ENCODE measurements at regions not wholly inside any gene's neighbourhood (a gene's known extent, or its start where the extent isn't known, plus 50 kb on each side); places are given as distances from the start of the nearest gene placed in this dataset.

DNA sequence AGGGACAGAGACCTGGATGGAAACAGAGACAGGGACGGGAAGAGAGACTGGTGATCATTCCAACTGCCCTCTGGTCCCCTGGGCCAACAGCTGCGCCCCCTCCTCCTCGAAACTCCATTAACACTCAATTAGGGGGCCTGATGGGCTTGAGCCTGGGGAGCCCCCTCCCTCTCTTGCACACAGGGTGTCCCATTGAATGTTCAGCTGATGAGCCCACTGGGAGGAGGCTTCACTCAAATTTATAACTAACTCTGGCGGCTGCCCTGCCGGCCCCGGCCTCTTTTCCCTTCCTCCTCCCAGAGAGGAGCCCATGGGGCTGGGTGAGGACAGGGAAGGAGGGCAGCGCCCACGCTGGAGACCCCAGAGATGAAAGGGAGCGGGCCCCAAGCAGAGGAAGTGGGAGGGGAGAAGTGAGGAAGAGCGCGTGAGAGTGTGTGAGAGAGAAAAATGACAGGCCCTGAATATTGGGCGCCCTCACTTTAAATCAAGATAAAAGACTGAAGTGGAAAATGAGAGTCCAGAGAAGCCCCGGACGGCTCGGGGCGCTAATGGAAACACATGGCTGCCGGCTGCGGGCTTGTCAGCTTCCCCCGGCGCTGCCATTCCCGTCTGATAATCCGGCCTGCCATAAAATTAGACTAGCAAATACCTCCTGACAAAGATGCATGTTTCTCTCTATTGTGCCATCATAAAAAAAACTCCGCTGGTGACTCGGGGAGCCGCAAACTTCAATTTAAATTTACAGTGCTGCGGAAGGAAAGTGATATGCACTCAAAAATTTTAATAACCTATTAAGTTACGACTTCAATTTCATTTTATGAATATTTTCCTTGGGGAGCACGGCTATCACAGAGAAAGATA lies 58.0 kb upstream of the PAX2 start:
- no peak overlapping the region for H3K4me3 ChIP-seq (ENCODE audit: low read depth, low read length)

DNA sequence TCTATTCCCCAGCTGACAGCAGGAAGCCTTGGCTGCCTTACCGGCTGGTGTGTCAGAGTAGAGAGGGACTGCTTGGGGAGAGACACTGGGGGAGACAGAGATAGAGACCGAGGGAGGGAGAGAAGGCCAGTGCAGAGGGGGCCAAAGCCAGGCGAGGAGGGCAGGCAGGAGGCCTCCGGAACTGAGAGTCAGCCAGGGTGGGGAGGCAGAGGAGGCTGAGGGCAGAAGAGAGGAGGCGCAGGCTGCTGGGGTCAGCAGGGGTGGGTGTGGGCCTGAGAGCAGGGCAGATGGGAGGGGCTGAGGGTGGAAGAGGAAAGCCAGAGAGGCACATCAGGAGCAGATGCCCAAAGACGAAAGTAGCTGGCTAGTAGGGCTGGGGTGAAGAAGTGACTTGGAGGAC lies 57.2 kb upstream of the PAX2 start:
- no peak overlapping the region for H3K4me3 ChIP-seq (ENCODE audit: low read depth, low read length)
- DNase-seq (ENCODE audit: low read depth) = no peak
- TF ChIP-seq, protein P1, sequence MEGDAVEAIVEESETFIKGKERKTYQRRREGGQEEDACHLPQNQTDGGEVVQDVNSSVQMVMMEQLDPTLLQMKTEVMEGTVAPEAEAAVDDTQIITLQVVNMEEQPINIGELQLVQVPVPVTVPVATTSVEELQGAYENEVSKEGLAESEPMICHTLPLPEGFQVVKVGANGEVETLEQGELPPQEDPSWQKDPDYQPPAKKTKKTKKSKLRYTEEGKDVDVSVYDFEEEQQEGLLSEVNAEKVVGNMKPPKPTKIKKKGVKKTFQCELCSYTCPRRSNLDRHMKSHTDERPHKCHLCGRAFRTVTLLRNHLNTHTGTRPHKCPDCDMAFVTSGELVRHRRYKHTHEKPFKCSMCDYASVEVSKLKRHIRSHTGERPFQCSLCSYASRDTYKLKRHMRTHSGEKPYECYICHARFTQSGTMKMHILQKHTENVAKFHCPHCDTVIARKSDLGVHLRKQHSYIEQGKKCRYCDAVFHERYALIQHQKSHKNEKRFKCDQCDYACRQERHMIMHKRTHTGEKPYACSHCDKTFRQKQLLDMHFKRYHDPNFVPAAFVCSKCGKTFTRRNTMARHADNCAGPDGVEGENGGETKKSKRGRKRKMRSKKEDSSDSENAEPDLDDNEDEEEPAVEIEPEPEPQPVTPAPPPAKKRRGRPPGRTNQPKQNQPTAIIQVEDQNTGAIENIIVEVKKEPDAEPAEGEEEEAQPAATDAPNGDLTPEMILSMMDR (conservative IDR thresholded peaks at IDR 0.05; ENCODE audit: low read depth, low read length) = no peak

More for the DNA sequence above, 58.0 kb upstream of the PAX2 start:
- TF ChIP-seq, protein P1 (conservative IDR thresholded peaks at IDR 0.05; ENCODE audit: low read depth, low read length) = no peak
- no peak for DNase-seq (ENCODE audit: low read depth)

DNA sequence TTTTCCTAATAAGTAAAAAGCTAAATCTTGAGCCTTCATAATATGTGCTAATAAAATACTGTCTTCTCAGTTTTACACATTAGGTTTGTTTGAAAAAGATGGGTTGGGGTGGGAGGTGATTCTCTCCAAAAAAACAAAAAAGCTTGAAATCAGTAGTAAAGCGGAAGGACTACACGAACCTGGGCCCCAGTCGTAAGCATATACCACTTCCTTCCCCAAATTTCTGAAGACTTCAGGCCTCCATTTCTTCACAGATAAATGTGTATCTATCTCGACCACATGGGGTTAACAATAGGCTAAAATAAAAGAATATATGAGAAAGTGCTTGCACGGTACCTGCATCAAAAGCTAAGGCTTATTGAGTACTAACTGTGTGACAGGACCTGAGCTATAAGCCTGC lies 51.6 kb upstream of the PAX2 start:
- TF ChIP-seq, protein P1 (conservative IDR thresholded peaks at IDR 0.05; ENCODE audit: low read depth, low read length) = no peak
- no peak overlapping the region for H3K4me3 ChIP-seq (ENCODE audit: low read depth, low read length)
- DNase-seq (ENCODE audit: low read depth) = no peak

Data from choroid plexus epithelial cell (primary cell).